Gastroesophageal sphincter (tissue), 3 donors: ENCODE measurements at regions not wholly inside any gene's neighbourhood (a gene's known extent, or its start where the extent isn't known, plus 50 kb on each side); places are given as distances from the start of the nearest gene placed in this dataset.

Source experiments
- EP300 ChIP-seq: sonication (generic); formaldehyde crosslinking; IDR thresholded peaks from one replicate; pipeline ENCODE4 v1.6.1; 2017; ENCODE audit warnings: antibody characterized with exemption, mild to moderate bottlenecking
- POLR2A ChIP-seq, 2 donors: fragments of 450-650 bp; IDR thresholded peaks; one replicate each; pipeline ENCODE4 v1.6.1; 2017; ENCODE audit warnings: antibody characterized with exemption in 2 of 2, mild to moderate bottlenecking in 2 of 2, moderate library complexity in 1 of 2
- POLR2AphosphoS5 ChIP-seq: sonication (generic); formaldehyde crosslinking; IDR thresholded peaks from one replicate; pipeline ENCODE4 v1.6.1; 2017; ENCODE audit warnings: antibody characterized with exemption
- TF ChIP-seq, protein P1 (sequence below), 4 experiments: fragments of 200-600 bp in 2 of 4; fragments of 450-650 bp in 2 of 4; sonication (generic) in 1 of 4; IDR thresholded peaks; one replicate each; pipeline ENCODE4 v1.5.1; 2017 to 2019; ENCODE audit warnings: antibody characterized with exemption in 4 of 4, mild to moderate bottlenecking in 2 of 4, moderate library complexity in 2 of 4

GRCh38 chr10:61844116-61844822 is 57.2 kb upstream of the ARID5B start:
- TF ChIP-seq, protein P1, sequence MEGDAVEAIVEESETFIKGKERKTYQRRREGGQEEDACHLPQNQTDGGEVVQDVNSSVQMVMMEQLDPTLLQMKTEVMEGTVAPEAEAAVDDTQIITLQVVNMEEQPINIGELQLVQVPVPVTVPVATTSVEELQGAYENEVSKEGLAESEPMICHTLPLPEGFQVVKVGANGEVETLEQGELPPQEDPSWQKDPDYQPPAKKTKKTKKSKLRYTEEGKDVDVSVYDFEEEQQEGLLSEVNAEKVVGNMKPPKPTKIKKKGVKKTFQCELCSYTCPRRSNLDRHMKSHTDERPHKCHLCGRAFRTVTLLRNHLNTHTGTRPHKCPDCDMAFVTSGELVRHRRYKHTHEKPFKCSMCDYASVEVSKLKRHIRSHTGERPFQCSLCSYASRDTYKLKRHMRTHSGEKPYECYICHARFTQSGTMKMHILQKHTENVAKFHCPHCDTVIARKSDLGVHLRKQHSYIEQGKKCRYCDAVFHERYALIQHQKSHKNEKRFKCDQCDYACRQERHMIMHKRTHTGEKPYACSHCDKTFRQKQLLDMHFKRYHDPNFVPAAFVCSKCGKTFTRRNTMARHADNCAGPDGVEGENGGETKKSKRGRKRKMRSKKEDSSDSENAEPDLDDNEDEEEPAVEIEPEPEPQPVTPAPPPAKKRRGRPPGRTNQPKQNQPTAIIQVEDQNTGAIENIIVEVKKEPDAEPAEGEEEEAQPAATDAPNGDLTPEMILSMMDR (IDR thresholded peaks at IDR 0.05), result no peak
- TF ChIP-seq POLR2A (IDR thresholded peaks at IDR 0.05) (no peak), POLR2AphosphoS5 (no peak), EP300 (no peak)
